GM19035 (cell line): ENCODE measurements at regions not wholly inside any gene's neighbourhood (a gene's known extent, or its start where the extent isn't known, plus 50 kb on each side); places are given as distances from the start of the nearest gene placed in this dataset.

Experiments
- ATAC-seq: cut with Tn5 transposase; IDR thresholded peaks from one replicate; pipeline ENCODE4 v1.9.1; 2021; ENCODE audit not compliant: unreplicated experiment

DNA sequence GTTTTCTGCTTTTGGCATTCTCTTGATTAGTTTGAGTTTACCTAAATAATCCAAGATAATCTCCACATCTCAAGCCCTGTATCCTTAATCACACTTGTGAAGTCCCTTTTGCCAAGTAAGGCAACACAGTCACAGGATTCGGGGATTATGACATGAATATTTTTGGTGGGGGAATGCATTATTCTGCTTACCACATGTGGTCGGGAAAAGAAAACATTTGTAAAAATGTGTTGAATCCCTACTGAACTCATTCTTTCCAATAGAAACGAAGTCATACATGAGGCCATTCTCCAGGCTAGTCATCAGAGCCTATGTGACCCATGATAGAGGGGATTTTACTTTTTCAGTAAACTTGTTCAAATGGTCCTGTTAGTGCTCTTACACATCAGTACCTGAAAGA, 58.5 kb upstream of the PRICKLE1 start:
- no peak for ATAC-seq

DNA sequence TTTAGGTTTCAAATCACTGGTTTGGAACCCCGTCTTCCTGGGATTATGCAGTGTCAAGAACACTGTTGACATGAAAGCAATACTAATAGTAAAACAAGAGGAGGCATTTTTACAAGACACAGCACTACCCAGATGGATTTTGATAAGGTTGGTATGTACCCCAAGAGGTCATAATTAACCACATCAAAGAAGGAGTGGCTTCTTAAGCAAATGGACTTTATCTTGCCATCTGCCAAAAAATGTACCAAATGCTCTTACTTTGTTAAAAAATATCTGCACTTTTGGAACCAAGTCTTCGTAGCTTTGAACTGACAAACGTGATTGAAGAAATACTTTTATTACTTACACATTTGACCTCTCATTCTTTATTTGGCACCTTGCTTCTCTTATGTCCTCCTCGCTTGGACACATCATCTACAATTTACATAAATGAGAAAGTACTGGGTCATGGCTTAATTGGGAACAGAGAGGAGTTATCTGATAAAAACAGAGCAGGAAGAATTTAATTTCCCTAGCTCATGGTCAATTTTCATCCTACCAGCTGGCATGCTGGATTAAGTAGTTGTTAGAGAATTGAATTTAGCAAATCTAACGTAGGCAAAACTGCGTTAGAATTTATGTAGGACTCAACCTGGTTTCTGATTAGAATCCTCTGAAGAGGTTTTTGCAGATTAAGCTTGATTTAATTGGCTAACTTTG, 54.5 kb upstream of the PRICKLE1 start:
- no peak for ATAC-seq

DNA sequence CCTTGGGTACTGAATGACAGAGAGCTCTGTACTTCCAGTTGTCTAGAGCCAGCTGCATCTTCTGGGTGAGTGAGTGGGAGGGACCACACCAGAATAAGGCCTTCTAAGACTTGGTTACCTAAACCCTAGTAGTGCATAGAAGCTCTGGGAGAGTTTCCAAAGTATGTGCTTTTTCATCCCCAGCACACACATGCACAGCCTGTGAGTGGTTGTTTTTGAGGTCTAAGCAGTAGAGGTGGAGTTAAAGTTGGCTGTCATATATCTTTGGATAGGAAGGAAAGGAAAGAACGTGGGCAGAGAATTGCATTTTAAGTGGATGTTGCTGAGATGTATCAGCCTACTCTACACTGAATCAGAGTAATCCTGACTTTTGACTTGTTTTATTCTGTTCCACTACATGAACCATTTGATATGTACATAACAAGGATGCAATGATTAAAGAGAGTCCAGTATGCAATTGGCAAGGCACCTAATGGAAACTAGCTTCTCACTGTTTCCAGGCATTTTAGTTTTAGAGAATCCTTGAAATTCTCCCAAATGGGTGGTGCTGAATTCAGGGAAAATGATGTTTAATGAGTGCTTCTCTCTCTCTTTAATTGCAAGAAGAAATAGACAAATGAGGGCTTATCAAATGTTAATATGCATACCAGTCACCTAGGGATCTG, 51.8 kb upstream of the PRICKLE1 start:
- no peak for ATAC-seq

DNA sequence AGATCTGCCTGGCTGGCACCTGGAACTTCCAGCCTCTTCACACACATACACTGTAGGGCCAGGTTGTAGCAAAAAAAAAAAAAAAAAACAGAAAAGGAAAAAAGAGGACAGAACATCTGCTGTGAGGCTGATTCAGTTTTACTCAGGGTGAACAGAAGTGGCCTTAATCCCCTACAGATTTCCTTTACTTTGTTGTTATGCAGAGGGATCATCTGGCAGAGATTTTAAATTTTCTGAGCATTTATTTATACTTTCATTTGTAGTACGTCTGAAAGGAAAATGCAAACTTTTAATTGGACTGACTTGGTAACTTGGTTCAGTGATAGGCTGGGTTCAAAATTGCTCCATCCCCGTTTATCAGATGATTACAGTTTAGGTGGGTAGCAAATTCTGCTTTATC, 50.8 kb upstream of the PRICKLE1 start:
- ATAC-seq: no peak

DNA sequence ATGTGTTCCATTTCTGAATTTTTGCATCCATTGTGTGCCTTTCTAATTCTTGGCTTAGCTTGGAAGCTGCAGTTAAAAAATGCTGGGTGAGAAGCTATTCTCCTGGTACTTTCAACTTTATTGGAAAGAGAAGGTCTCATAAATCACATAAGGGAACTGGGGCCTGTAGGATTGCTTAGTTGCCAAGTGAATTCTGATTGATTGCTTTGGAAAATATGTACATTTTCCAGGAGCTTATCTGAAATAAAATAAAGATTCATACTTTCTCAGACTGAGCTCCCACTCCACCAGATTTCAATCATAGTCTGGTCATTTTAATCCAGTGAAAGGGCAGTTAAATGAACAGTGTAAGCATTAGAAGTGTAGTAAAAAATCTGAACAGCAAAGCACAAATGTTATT, 50.0 kb upstream of the PRICKLE1 start:
- ATAC-seq: no peak
